ENCODE measurements at regions not wholly inside any gene's neighbourhood (a gene's known extent, or its start where the extent isn't known, plus 50 kb on each side); places are given as distances from the start of the nearest gene placed in this dataset.

DNA sequence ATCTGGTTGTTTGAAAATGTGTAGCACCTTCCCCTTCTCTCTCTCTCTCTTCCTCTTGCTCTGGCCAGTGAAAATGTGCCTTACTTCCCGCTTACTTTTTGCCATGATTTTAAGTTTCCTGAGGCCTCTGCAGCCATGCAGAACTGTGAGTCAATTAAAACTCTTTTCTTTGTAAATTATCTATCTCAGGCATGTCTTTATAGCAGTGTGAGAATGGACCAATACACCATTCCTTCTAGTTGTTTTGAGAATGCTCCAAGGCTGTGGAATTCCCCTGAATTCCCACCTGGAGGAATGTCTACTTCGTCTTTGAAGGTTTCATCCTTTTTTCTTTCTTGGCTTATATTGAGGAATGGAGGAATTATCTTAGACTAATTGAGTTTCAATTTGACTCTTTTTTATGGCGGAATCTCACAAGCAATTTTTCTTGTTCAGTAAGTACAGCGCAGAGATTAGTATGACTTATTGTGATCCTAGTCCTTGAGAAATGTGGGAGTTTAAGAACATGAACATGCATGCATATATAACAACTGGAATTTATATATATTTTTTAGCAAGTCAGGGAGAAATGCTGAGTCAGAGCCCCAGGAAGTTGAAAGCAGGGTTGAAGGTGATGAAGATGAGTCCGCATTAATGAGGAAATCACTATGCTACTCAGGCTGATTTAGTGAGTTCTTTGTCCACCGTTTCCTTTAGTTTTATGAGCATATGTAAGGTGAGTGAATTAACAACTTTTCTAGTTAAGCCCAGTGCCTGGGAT, 488.1 kb upstream of the ADAMTS16 start:
- intact Hi-C loops (cut with micrococcal nuclease), result no loop called here
- ATAC-seq (no peak), DNase-seq (no peak)

DNA sequence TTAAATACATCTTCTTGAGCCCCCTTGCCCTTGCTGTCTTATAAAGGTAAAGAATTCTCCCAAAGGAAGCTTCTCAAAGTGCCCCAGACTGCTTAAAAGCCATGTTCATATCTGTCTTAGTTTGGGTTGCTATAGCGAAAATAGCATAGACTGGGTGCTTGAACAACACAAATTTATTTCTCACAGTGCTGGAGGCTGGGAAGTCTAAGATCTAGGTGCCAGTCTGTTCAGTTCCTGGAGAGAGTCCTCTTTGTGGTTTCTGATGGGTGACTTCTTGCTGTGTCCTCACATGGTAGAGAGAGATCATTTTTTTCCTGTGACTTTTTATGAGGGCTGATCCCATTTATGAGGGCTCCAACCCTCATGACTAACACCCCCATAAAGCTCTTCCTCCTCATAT, 486.7 kb upstream of the ADAMTS16 start:
- intact Hi-C loops (cut with micrococcal nuclease), result no loop called here
- DNase-seq (no peak), ATAC-seq (no peak)

- intact Hi-C loops (cut with micrococcal nuclease), result no loop called here
- no peak for DNase-seq
- no peak for ATAC-seq
Measured at GRCh38 chr5:4659851-4660250, 480.3 kb upstream of the ADAMTS16 start.

DNA sequence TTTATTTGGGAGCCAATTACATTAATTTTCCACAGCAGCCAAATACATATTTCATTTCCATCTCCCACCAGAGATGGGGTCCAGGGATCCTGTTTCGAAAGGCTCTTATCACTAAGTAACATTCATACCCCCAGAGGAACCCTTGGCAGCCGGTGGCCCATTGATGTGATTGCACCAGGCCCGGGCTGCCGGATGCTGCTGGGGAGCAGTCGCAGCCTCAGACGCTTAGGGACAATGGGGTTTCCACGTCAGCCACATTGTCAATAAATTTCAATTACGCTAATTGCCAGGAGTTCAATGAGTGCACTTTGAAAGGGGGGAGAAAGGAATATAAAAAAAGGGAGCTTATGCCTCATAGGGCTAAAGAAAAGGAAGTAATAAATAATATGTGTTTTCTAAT, 478.8 kb upstream of the ADAMTS16 start:
- ATAC-seq (no peak), DNase-seq (no peak)
- intact Hi-C loops (cut with micrococcal nuclease), result no loop called here

- intact Hi-C loops (cut with micrococcal nuclease), result no loop called here
- ATAC-seq, result no peak
Measured at GRCh38 chr5:4661836-4662235, 478.3 kb upstream of the ADAMTS16 start.

DNA sequence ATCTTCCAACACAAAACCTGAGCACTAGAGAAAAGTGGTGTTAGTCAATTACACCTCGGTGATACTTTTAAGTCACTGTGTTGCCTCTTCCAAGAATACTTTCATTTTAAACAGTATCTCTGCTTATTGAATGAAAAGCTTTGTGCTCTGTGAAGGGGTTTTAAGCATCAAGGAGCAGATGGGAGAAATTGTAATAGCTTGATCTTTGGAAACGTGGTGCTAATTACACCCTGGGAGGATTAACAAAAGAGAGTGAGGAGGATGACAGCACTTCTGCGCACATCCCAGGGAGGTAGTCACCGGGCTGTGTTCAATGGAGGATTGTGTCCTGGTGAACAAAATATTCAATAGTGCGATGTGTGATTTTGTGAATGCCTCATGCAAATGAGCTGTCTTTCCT, 477.4 kb upstream of the ADAMTS16 start:
- DNase-seq (no peak), ATAC-seq (no peak)
- intact Hi-C loops (cut with micrococcal nuclease), result no loop called here

More at GRCh38 chr5:4661836-4662235, 478.3 kb upstream of the ADAMTS16 start:
- DNase-seq, result no peak

DNA sequence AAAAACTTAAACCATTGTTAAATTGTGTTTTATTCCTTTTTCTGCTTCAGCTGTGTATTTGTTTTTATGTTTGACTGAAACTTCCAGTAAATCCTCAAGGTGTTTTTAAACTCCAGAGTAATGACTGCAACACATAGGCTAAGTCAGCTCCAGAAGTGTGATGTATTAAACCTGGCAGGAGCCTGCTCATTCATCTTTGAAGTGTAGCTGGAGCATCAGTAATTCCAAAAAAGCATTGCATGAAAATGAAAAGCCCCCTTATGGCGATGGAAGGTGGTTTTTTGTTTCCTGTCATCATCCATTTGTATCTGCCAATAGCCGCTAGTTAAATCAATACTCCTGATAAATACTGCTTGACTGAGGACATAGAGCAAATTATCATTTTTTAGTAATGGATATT, 474.2 kb upstream of the ADAMTS16 start:
- DNase-seq (no peak), ATAC-seq (no peak)
- intact Hi-C loops (cut with micrococcal nuclease), result no loop called here

- no peak for ATAC-seq
- DNase-seq, result no peak
- intact Hi-C loops (cut with micrococcal nuclease), result no loop called here
Measured at GRCh38 chr5:4674166-4674565, 466.0 kb upstream of the ADAMTS16 start.

GRCh38 chr5:4676934-4677333, 463.2 kb upstream of the ADAMTS16 start:
- intact Hi-C loops (cut with micrococcal nuclease), result no loop called here
- ATAC-seq (no peak), DNase-seq (no peak)

GRCh38 chr5:4684946-4685345, 455.2 kb upstream of the ADAMTS16 start:
- DNase-seq, result no peak
- intact Hi-C loops (cut with micrococcal nuclease), result no loop called here
- ATAC-seq, result no peak

- no peak for DNase-seq
- no peak for ATAC-seq
- intact Hi-C loops (cut with micrococcal nuclease), result no loop called here
Measured at GRCh38 chr5:4698596-4698995, 441.5 kb upstream of the ADAMTS16 start.

DNA sequence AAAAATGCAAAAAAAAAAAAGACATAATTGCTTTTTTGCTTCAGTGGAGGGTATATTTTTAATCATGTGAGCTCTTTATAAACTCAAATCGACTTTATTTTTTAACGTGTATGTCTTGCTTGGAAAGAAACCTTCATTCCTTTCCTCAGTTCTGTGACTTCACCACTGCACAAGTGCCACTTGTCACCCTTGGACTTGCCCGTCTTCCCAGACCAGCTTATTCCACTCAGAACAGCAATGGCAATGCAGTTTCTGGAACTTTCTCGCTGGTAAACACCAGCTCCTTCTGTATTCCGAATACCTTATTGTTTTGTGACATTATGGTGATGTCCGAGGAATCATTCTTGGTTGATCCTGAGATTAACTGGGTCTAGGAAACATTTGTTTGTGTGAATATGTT, 440.5 kb upstream of the ADAMTS16 start:
- intact Hi-C loops (cut with micrococcal nuclease), result no loop called here
- ATAC-seq (no peak), DNase-seq (no peak)

- intact Hi-C loops (cut with micrococcal nuclease), result no loop called here
- DNase-seq, result peak; percentile 50
- peak; percentile 49 for ATAC-seq
Measured at GRCh38 chr5:4700069-4700468, 440.1 kb upstream of the ADAMTS16 start.

DNA sequence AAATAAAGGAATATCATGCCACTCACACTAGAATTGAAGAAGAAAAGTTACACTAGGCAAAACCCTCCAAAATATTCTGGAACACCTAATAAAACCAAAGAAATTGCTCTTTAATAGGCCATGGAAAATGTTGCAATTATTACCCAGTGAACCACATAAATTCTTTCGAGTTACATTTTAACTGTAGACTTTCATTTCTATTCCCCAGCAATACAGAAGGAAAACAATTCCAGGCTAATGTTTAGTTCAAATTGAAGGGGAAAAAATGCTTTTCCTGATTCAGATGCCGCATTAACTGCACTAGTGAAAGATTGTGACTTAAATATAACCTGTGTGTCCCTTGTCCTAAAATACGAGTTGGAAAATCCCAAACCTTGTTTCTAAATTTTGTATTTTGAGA, 439.3 kb upstream of the ADAMTS16 start:
- intact Hi-C loops (cut with micrococcal nuclease), result no loop called here
- ATAC-seq (no peak), DNase-seq (no peak)

DNA sequence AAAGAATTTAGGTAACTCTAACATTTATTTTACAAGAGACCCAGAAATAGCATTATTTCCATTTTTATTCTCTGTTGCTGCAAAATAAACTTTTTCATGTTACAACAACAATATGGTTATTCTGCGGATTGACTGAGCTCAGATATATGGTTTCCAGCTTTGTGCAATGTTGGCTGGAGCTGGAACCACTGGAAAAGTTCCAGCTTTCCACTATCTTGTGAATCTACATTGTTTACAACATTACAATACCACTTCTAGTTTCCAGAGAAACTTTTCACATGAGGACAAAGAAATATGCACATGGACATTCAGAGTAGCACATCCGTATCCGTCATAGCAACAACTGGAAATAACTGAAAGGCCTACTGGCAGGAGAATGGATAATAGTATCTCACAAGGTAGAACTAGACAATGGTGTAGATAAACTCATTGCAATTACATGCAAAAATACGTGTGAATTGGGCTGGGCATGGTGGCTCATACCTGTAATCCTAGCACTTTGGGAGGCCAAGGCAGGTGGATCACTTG, 436.1 kb upstream of the ADAMTS16 start:
- DNase-seq, result no peak
- intact Hi-C loops (cut with micrococcal nuclease), result no loop called here
- no peak for ATAC-seq

- ATAC-seq, result no peak
- intact Hi-C loops (cut with micrococcal nuclease), result no loop called here
- no peak for DNase-seq
Measured at GRCh38 chr5:4704951-4705350, 435.2 kb upstream of the ADAMTS16 start.

DNA sequence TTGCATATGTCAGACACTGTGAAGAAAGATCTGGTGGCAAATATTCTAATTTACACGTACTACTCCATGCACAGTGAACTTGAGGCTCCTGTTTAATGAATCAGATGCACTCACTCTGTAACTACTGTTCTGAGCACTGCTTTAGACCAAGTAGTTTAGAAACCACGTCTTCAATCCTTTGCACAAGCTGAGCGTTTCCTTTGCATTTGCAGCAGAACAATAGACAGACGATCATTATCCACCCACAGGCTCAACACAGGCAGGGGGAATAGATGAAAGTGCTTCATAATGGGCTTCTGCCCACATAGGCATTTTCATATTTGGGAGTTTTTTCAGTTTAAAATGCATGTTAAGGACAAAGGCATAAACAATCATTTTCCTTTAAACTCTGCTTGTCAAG, 423.3 kb upstream of the ADAMTS16 start:
- DNase-seq (no peak), ATAC-seq (no peak)
- intact Hi-C loops (cut with micrococcal nuclease), result no loop called here

- intact Hi-C loops (cut with micrococcal nuclease), result no loop called here
- ATAC-seq (no peak), DNase-seq (no peak)
Measured at GRCh38 chr5:4717446-4717845, 422.7 kb upstream of the ADAMTS16 start.

DNA sequence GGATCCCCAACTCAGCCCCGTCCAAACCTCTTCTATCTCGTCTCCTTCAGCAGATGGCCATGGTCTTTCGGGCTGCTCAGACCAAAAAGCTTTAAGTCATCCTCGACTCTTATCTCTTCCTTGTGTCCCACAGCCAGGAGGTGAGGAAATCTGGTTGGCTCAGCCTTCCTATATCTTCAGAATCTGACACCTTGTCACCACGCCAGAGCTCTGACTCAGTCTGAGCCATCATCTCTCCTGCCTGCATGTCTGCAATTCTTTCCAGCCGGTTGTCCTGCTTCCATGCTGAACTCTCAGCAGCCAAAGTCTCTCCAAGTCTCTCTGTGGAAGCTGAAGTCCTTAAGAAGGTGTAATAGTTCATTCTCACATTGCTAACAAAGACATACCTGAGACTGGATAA, 419.3 kb upstream of the ADAMTS16 start:
- DNase-seq, result no peak
- ATAC-seq, result no peak
- intact Hi-C loops (cut with micrococcal nuclease), result no loop called here

GRCh38 chr5:4722886-4723285, 417.2 kb upstream of the ADAMTS16 start:
- intact Hi-C loops (cut with micrococcal nuclease), result no loop called here
- DNase-seq (no peak), ATAC-seq (no peak)

GRCh38 chr5:4725594-4725993, 414.5 kb upstream of the ADAMTS16 start:
- ATAC-seq, result no peak
- intact Hi-C loops (cut with micrococcal nuclease), result no loop called here
- DNase-seq, result no peak
